A549 (cell line): ENCODE measurements at regions not wholly inside any gene's neighbourhood (a gene's known extent, or its start where the extent isn't known, plus 50 kb on each side); places are given as distances from the start of the nearest gene placed in this dataset.

Experiments used
- CHD4 ChIP-seq: fragments of 200-600 bp; sonication (generic); IDR thresholded peaks from 2 replicates; pipeline ENCODE4 v1.6.1; 2016; ENCODE audit warnings: antibody characterized with exemption, mild to moderate bottlenecking, borderline replicate concordance
- EP300 ChIP-seq, 2 experiments: fragments of >200 bp; sonication (Bioruptor Twin); formaldehyde crosslinking; IDR thresholded peaks; 2 replicates in 1 of 2; 3 replicates in 1 of 2; pipeline ENCODE4 v1.6.1; 2016 to 2017
- ESRRA ChIP-seq: fragments of 150-350 bp; IDR thresholded peaks from 2 replicates; pipeline ENCODE4 v1.6.1; 2014; ENCODE audit warnings: mild to moderate bottlenecking, low read length, borderline replicate concordance
- MYC ChIP-seq: IDR thresholded peaks from 2 replicates; pipeline ENCODE4 v1.6.1; 2012; ENCODE audit warnings: mild to moderate bottlenecking, inconsistent platforms, low read length, improper control_type of control experiment, borderline replicate concordance
- POLR2AphosphoS2 ChIP-seq: conservative IDR thresholded peaks from 2 replicates; pipeline ENCODE4 v1.6.1; 2012; ENCODE audit warnings: low read length, improper control_type of control experiment, inconsistent platforms
- RAD21 ChIP-seq, 2 experiments: fragments of >200 bp in 1 of 2; sonication (Bioruptor Twin) in 1 of 2; formaldehyde crosslinking in 1 of 2; IDR thresholded peaks in 1 of 2; conservative IDR thresholded peaks in 1 of 2; 2 replicates in 1 of 2; 3 replicates in 1 of 2; pipeline ENCODE4 v1.6.1; 2012 to 2018; ENCODE audit warnings: inconsistent platforms in 1 of 2
- TF ChIP-seq, protein P1 (sequence below): fragments of >200 bp; sonication (Bioruptor Twin); formaldehyde crosslinking; IDR thresholded peaks from 3 replicates; pipeline ENCODE4 v1.5.1; 2016
- TF ChIP-seq, protein P2 (sequence below): fragments of >200 bp; sonication (Bioruptor Twin); formaldehyde crosslinking; IDR thresholded peaks from 2 replicates; pipeline ENCODE4 v1.6.1; 2016
- TF ChIP-seq, protein P3 (sequence below): IDR thresholded peaks from 2 replicates; pipeline ENCODE4 v1.6.1; 2012; ENCODE audit warnings: low read depth, borderline replicate concordance

DNA sequence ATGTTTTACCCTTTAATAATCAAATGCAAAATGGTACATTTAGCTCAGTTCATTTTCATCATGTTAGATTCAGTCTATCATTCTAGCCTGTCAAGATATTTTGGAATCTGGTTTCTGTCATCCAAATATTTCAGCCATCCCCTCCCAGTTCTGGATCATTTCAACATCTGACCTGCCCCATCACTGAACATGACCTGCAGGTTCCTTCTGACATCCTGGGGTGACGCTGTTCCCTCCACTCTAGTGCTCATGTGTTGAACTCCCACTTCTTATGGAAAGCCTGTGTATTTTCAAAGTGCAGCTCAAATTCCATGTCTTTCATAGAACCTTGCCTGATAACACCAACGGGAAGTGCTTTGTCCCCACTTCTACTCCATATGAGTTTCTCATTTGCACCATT, 320.0 kb upstream of the TNP1 start:
- TF ChIP-seq CHD4 (no peak), ESRRA (no peak), POLR2AphosphoS2 (no peak), EP300 (IDR thresholded peaks at IDR 0.05) (no peak), RAD21 (conservative IDR thresholded peaks at IDR 0.05 in 1 of 2, IDR thresholded peaks at IDR 0.05 in 1 of 2) (no peak), MYC (no peak)
- TF ChIP-seq, protein P1, sequence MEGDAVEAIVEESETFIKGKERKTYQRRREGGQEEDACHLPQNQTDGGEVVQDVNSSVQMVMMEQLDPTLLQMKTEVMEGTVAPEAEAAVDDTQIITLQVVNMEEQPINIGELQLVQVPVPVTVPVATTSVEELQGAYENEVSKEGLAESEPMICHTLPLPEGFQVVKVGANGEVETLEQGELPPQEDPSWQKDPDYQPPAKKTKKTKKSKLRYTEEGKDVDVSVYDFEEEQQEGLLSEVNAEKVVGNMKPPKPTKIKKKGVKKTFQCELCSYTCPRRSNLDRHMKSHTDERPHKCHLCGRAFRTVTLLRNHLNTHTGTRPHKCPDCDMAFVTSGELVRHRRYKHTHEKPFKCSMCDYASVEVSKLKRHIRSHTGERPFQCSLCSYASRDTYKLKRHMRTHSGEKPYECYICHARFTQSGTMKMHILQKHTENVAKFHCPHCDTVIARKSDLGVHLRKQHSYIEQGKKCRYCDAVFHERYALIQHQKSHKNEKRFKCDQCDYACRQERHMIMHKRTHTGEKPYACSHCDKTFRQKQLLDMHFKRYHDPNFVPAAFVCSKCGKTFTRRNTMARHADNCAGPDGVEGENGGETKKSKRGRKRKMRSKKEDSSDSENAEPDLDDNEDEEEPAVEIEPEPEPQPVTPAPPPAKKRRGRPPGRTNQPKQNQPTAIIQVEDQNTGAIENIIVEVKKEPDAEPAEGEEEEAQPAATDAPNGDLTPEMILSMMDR = no peak
- TF ChIP-seq, protein P2, sequence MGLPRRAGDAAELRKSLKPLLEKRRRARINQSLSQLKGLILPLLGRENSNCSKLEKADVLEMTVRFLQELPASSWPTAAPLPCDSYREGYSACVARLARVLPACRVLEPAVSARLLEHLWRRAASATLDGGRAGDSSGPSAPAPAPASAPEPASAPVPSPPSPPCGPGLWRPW = no peak
- TF ChIP-seq, protein P3, sequence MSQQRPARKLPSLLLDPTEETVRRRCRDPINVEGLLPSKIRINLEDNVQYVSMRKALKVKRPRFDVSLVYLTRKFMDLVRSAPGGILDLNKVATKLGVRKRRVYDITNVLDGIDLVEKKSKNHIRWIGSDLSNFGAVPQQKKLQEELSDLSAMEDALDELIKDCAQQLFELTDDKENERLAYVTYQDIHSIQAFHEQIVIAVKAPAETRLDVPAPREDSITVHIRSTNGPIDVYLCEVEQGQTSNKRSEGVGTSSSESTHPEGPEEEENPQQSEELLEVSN = no peak
